ENCODE measurements at regions not wholly inside any gene's neighbourhood (a gene's known extent, or its start where the extent isn't known, plus 50 kb on each side); places are given as distances from the start of the nearest gene placed in this dataset.

DNA sequence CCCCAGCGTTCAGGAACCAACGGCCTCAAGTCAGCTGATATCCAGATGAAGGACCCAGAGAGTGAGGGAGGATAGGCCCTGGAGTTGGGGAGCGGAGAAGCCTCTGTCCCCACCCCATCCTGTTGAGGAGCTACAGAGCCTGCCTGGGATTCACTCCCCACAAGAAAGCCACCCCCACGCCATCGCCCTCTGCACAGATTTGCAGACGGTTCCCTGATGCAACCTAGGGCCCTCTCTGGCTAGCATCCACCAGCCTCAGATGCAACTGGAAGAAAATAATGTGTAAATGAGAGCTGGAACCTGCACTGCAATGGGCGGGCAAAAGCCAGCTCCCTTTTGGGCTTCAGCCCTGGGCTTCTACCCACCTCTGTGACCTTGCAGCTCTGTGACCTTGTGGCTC, 185.6 kb downstream of the BCOR start:
- no peak for ATAC-seq

DNA sequence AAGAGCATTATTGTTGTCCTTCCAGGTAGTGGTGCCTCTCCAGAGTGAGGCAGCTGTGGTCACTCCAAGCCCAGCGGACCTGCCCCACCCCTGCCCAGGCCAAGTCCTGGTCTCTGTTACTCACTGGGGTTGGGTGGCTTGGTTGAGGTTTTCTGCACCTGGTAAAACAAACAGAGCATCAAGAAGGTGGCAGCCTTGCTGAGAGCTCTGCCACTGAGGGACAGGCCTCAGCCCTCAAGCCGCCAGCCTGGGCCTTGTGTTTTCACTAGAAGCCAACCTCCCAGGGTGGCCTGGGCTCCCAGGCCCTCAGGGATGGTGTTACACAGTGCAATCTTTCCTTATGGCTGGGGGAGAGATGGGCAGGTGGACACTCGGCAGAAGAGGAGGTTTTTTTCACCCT, 182.7 kb downstream of the BCOR start:
- DNase-seq (ENCODE audit: low read depth, low spot score), result no peak
- H3K79me2 ChIP-seq (ENCODE audit: insufficient read depth, low read length), result no peaks in the 10 kb centered on the region
- no peaks in the 10 kb centered on the region for H3K9me2 ChIP-seq (ENCODE audit: insufficient read depth)
- no TSS peak for BruUV-seq (replicated peaks)
- intact Hi-C loops (cut with micrococcal nuclease), result no loop called here
- CTCF ChIA-PET, result no interaction called here
- H3K27me3 ChIP-seq (ENCODE audit: insufficient read depth, low read length), result no peaks in the 10 kb centered on the region
- no peaks in the 10 kb centered on the region for H3K9me3 ChIP-seq (ENCODE audit: control insufficient read depth in 1 of 2, insufficient read depth in 1 of 2, low read depth in 1 of 2, low read length in 2 of 2)
- no peaks in the 10 kb centered on the region for H3K4me1 ChIP-seq (ENCODE audit: control insufficient read depth in 1 of 2, insufficient read depth in 2 of 2, low read length in 2 of 2)
- H3K4me3 ChIP-seq (replicated peaks in 1 of 2; ENCODE audit: low read depth in 1 of 2, low read length in 2 of 2), result no peak overlapping the region
- ATAC-seq, result no peak
- no peaks in the 10 kb centered on the region for H4K20me1 ChIP-seq (ENCODE audit: insufficient read depth)
- no peak overlapping the region for H3K4me2 ChIP-seq (ENCODE audit: low read length)
- POLR2A ChIA-PET, result no interaction called here
- H3K27ac ChIP-seq (ENCODE audit: low read depth, low read length), result no peak overlapping the region
- RAD21 ChIA-PET (ENCODE audit: low non-redundant PET in 1 of 2, low total read pairs in 2 of 2, uncharacterized antibody in 2 of 2, unreplicated experiment in 2 of 2), result no interaction called here
- H3K36me3 ChIP-seq (ENCODE audit: control insufficient read depth in 1 of 2, insufficient read depth in 2 of 2, low read length in 2 of 2), result no peaks in the 10 kb centered on the region
- no peak overlapping the region for H3K9ac ChIP-seq (ENCODE audit: low read length)
- H2AFZ ChIP-seq (ENCODE audit: low read depth, low read length, poor library complexity, severe bottlenecking), result no peak overlapping the region
- TF ChIP-seq CEBPB (IDR thresholded peaks at IDR 0.05; ENCODE audit: low read depth) (no peak), JUND (IDR thresholded peaks at IDR 0.05) (no peak), EGR1 (IDR thresholded peaks at IDR 0.05; ENCODE audit: low read depth) (no peak), FOSL1 (IDR thresholded peaks at IDR 0.05; ENCODE audit: low read depth) (no peak), YY1 (IDR thresholded peaks at IDR 0.05; ENCODE audit: extremely low read depth, insufficient replicate concordance, low read depth, low read length) (no peak), SRF (IDR thresholded peaks at IDR 0.05; ENCODE audit: low read depth) (no peak), TCF7L2 (IDR thresholded peaks at IDR 0.05; ENCODE audit: borderline replicate concordance, extremely low read depth, insufficient read depth, insufficient read length) (no peak)
- TF ChIP-seq, protein P1, sequence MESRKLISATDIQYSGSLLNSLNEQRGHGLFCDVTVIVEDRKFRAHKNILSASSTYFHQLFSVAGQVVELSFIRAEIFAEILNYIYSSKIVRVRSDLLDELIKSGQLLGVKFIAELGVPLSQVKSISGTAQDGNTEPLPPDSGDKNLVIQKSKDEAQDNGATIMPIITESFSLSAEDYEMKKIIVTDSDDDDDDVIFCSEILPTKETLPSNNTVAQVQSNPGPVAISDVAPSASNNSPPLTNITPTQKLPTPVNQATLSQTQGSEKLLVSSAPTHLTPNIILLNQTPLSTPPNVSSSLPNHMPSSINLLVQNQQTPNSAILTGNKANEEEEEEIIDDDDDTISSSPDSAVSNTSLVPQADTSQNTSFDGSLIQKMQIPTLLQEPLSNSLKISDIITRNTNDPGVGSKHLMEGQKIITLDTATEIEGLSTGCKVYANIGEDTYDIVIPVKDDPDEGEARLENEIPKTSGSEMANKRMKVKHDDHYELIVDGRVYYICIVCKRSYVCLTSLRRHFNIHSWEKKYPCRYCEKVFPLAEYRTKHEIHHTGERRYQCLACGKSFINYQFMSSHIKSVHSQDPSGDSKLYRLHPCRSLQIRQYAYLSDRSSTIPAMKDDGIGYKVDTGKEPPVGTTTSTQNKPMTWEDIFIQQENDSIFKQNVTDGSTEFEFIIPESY (IDR thresholded peaks at IDR 0.05; ENCODE audit: extremely low read depth, insufficient replicate concordance, low read length), result no peak
- TF ChIP-seq, protein P2, sequence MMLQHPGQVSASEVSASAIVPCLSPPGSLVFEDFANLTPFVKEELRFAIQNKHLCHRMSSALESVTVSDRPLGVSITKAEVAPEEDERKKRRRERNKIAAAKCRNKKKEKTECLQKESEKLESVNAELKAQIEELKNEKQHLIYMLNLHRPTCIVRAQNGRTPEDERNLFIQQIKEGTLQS (IDR thresholded peaks at IDR 0.05), result no peak

More for the DNA sequence above, 185.6 kb downstream of the BCOR start:
- no peak overlapping the region for H2AFZ ChIP-seq (ENCODE audit: low read depth, low read length, poor library complexity, severe bottlenecking)
- no peak overlapping the region for H3K27ac ChIP-seq (ENCODE audit: low read depth, low read length)
- intact Hi-C loops (cut with micrococcal nuclease), result no loop called here
- H3K4me1 ChIP-seq (ENCODE audit: control insufficient read depth in 1 of 2, insufficient read depth in 2 of 2, low read length in 2 of 2), result peaks cover 12 to 25% of the 10 kb centered on the region in 2 experiments
- H3K4me2 ChIP-seq (ENCODE audit: low read length), result no peak overlapping the region
- no peaks in the 10 kb centered on the region for H3K79me2 ChIP-seq (ENCODE audit: insufficient read depth, low read length)
- no peaks in the 10 kb centered on the region for H3K9me3 ChIP-seq (ENCODE audit: control insufficient read depth in 1 of 2, insufficient read depth in 1 of 2, low read depth in 1 of 2, low read length in 2 of 2)
- ChIA-PET CTCF (no interaction called here), POLR2A (no interaction called here), RAD21 (ENCODE audit: low non-redundant PET in 1 of 2, low total read pairs in 2 of 2, uncharacterized antibody in 2 of 2, unreplicated experiment in 2 of 2) (no interaction called here)
- H3K36me3 ChIP-seq (ENCODE audit: control insufficient read depth in 1 of 2, insufficient read depth in 2 of 2, low read length in 2 of 2), result no peaks in the 10 kb centered on the region
- no peak for DNase-seq (ENCODE audit: low read depth, low spot score)
- no TSS peak for BruUV-seq (replicated peaks)
- H4K20me1 ChIP-seq (ENCODE audit: insufficient read depth), result no peaks in the 10 kb centered on the region
- no peak overlapping the region for H3K4me3 ChIP-seq (replicated peaks in 1 of 2; ENCODE audit: low read depth in 1 of 2, low read length in 2 of 2)
- H3K27me3 ChIP-seq (ENCODE audit: insufficient read depth, low read length), result no peaks in the 10 kb centered on the region
- no peak for TF ChIP-seq ELF1 (IDR thresholded peaks at IDR 0.05; ENCODE audit: borderline replicate concordance, low read depth)
- TF ChIP-seq, protein P2 (IDR thresholded peaks at IDR 0.05), result no peak
- TF ChIP-seq EGR1 (IDR thresholded peaks at IDR 0.05; ENCODE audit: low read depth), result no peak
- TF ChIP-seq, protein P3, sequence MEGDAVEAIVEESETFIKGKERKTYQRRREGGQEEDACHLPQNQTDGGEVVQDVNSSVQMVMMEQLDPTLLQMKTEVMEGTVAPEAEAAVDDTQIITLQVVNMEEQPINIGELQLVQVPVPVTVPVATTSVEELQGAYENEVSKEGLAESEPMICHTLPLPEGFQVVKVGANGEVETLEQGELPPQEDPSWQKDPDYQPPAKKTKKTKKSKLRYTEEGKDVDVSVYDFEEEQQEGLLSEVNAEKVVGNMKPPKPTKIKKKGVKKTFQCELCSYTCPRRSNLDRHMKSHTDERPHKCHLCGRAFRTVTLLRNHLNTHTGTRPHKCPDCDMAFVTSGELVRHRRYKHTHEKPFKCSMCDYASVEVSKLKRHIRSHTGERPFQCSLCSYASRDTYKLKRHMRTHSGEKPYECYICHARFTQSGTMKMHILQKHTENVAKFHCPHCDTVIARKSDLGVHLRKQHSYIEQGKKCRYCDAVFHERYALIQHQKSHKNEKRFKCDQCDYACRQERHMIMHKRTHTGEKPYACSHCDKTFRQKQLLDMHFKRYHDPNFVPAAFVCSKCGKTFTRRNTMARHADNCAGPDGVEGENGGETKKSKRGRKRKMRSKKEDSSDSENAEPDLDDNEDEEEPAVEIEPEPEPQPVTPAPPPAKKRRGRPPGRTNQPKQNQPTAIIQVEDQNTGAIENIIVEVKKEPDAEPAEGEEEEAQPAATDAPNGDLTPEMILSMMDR (IDR thresholded peaks at IDR 0.05 in 2 of 3, conservative IDR thresholded peaks at IDR 0.05 in 1 of 3; ENCODE audit: borderline replicate concordance in 1 of 3, insufficient read depth in 1 of 3, low read depth in 2 of 3, low read length in 2 of 3), result no peak
- TF ChIP-seq POLR2AphosphoS5 (IDR thresholded peaks at IDR 0.05; ENCODE audit: low read depth, low read length), result no peak
- TF ChIP-seq ZNF274 (IDR thresholded peaks at IDR 0.05; ENCODE audit: low read depth, low read length), result no peak
- no peak for TF ChIP-seq YY1 (IDR thresholded peaks at IDR 0.05; ENCODE audit: extremely low read depth, insufficient replicate concordance, low read depth, low read length)
- TF ChIP-seq ZFX (IDR thresholded peaks at IDR 0.05), result no peak
- no peak for TF ChIP-seq SRF (IDR thresholded peaks at IDR 0.05; ENCODE audit: low read depth)
- no peak overlapping the region for H3K9ac ChIP-seq (ENCODE audit: low read length)
- H3K9me2 ChIP-seq (ENCODE audit: insufficient read depth), result no peaks in the 10 kb centered on the region

Data from HCT116 (cell line).